IMR-90 (cell line): ENCODE measurements at regions not wholly inside any gene's neighbourhood (a gene's known extent, or its start where the extent isn't known, plus 50 kb on each side); places are given as distances from the start of the nearest gene placed in this dataset.

Experiments
- ATAC-seq: fragments of 200-7000 bp; cut with Tn5 transposase; 2 replicates; pipeline ENCODE4 v1.9.1; 2020; ENCODE audit warnings: low read depth, mild to moderate bottlenecking, moderate library complexity
- BruUV-seq: library from RNA; stranded (reverse); fragments of 400-500 nt; replicated peaks from 2 replicates; lab custom pipeline; 2021; lab: Mats Ljungman, UMichigan
- CTCF ChIA-PET: fragments of 300-600 bp; formaldehyde crosslinking; extraction: SDS; loops from one replicate; lab custom pipeline; 2021; ENCODE audit warnings: antibody characterized with exemption; lab: Yijun Ruan, JAX
- POLR2A ChIA-PET: fragments of 300-600 bp; sonication (Branson Sonifier 250); formaldehyde crosslinking; loops from one replicate; lab custom pipeline; 2022; ENCODE audit warnings: antibody characterized with exemption; ENCODE audit not compliant: unreplicated experiment; lab: Charles Lee
- DNase-seq: peaks from one replicate; pipeline ENCODE4 v3.0.0; 2013
- H2AFZ ChIP-seq: replicated peaks from 2 replicates; pipeline ENCODE3; 2013; ENCODE audit warnings: low read length, mild to moderate bottlenecking; ENCODE audit not compliant: poor library complexity
- H2AK5ac ChIP-seq: 2 replicates; pipeline ENCODE4 v1.6.1; 2013; ENCODE audit warnings: low read depth, low read length, inconsistent platforms
- H2AK9ac ChIP-seq: replicated peaks from 2 replicates; pipeline ENCODE3; 2013; ENCODE audit warnings: mild to moderate bottlenecking, low read depth, low read length, moderate library complexity; ENCODE audit not compliant: poor library complexity
- H2BK120ac ChIP-seq: 2 replicates; pipeline ENCODE4 v1.6.1; 2013; ENCODE audit warnings: low read depth, low read length, inconsistent platforms
- H2BK15ac ChIP-seq: 3 replicates; pipeline ENCODE4 v1.6.1; 2013; ENCODE audit warnings: low read depth, low read length, inconsistent platforms
- H2BK20ac ChIP-seq: 2 replicates; pipeline ENCODE4 v1.6.1; 2013; ENCODE audit warnings: low read depth, mild to moderate bottlenecking, inconsistent platforms, low read length, moderate library complexity
- H2BK5ac ChIP-seq: 2 replicates; pipeline ENCODE4 v1.6.1; 2013; ENCODE audit warnings: mild to moderate bottlenecking, low read depth, low read length, inconsistent platforms; ENCODE audit not compliant: poor library complexity, severe bottlenecking
- H3K14ac ChIP-seq: replicated peaks from 2 replicates; pipeline ENCODE4 v1.6.1; 2013; ENCODE audit warnings: low read depth, low read length, inconsistent platforms
- H3K18ac ChIP-seq: 2 replicates; pipeline ENCODE4 v1.6.1; 2013; ENCODE audit warnings: low read depth, low read length, control low read depth
- H3K23ac ChIP-seq: 2 replicates; pipeline ENCODE4 v1.6.1; 2013; ENCODE audit warnings: low read depth, low read length, inconsistent platforms
- H3K27ac ChIP-seq: 2 replicates; pipeline ENCODE4 v1.5.1; 2013; ENCODE audit warnings: mild to moderate bottlenecking, control low read depth, low read length; ENCODE audit not compliant: insufficient read depth
- H3K27me3 ChIP-seq: 2 replicates; pipeline ENCODE4 v1.6.1; 2013; ENCODE audit warnings: low read length; ENCODE audit not compliant: control insufficient read depth, insufficient read depth
- H3K36me3 ChIP-seq: 2 replicates; pipeline ENCODE4 v1.6.1; 2013; ENCODE audit warnings: low read length, mixed read lengths; ENCODE audit not compliant: control insufficient read depth, insufficient read depth
- H3K4ac ChIP-seq: 2 replicates; pipeline ENCODE4 v1.6.1; 2013; ENCODE audit warnings: low read depth, low read length, inconsistent platforms
- H3K4me1 ChIP-seq: 2 replicates; pipeline ENCODE4 v1.6.1; 2013; ENCODE audit warnings: low read length, mixed read lengths; ENCODE audit not compliant: control insufficient read depth, insufficient read depth
- H3K4me2 ChIP-seq: 2 replicates; pipeline ENCODE4 v1.6.1; 2013; ENCODE audit warnings: low read depth, mild to moderate bottlenecking, control low read depth, low read length, moderate library complexity
- H3K4me3 ChIP-seq: 2 replicates; pipeline ENCODE4 v1.5.1; 2013; ENCODE audit warnings: low read depth, mild to moderate bottlenecking, control low read depth, low read length, moderate library complexity; ENCODE audit not compliant: insufficient read depth
- H3K56ac ChIP-seq: 2 replicates; pipeline ENCODE4 v1.6.1; 2013; ENCODE audit warnings: low read length, inconsistent platforms; ENCODE audit not compliant: insufficient read depth; ENCODE audit errors: extremely low read depth
- H3K79me1 ChIP-seq, 2 experiments: 2 replicates each; pipeline ENCODE4 v1.6.1; 2013; ENCODE audit warnings: low read length in 2 of 2, inconsistent platforms in 1 of 2, low read depth in 1 of 2
- H3K9ac ChIP-seq: 2 replicates; pipeline ENCODE4 v1.6.1; 2013; ENCODE audit warnings: low read depth, low read length, control low read depth
- H3K9me1 ChIP-seq: 2 replicates; pipeline ENCODE4 v1.6.1; 2013; ENCODE audit warnings: low read length, inconsistent platforms; ENCODE audit not compliant: insufficient read depth
- H3K9me3 ChIP-seq: 2 replicates; pipeline ENCODE4 v1.6.1; 2013; ENCODE audit warnings: low read length; ENCODE audit not compliant: control insufficient read depth, insufficient read depth
- H4K20me1 ChIP-seq: 2 replicates; pipeline ENCODE4 v1.6.1; 2013; ENCODE audit warnings: low read length, inconsistent platforms; ENCODE audit not compliant: insufficient read depth
- H4K5ac ChIP-seq: 2 replicates; pipeline ENCODE4 v1.6.1; 2013; ENCODE audit warnings: mild to moderate bottlenecking, low read depth, low read length, control low read depth
- H4K8ac ChIP-seq, 2 experiments: 2 replicates each; pipeline ENCODE4 v1.6.1; 2013; ENCODE audit warnings: low read depth in 2 of 2, low read length in 2 of 2, control low read depth in 1 of 2, inconsistent platforms in 1 of 2
- H4K91ac ChIP-seq: 2 replicates; pipeline ENCODE4 v1.6.1; 2013; ENCODE audit warnings: low read depth, low read length, inconsistent platforms; ENCODE audit not compliant: insufficient read depth
- BHLHE40 ChIP-seq: fragments of 150-350 bp; IDR thresholded peaks from 2 replicates; pipeline ENCODE4 v1.6.1; 2016; ENCODE audit warnings: mild to moderate bottlenecking, low read depth, low read length
- CEBPB ChIP-seq: IDR thresholded peaks from 2 replicates; pipeline ENCODE4 v1.6.1; 2012; ENCODE audit warnings: low read depth, low read length, improper control_type of control experiment
- ELK1 ChIP-seq: fragments of 150-350 bp; IDR thresholded peaks from 2 replicates; pipeline ENCODE4 v1.6.1; 2016; ENCODE audit warnings: low read depth, mild to moderate bottlenecking, low read length, moderate library complexity, borderline replicate concordance
- MAFK ChIP-seq: IDR thresholded peaks from 2 replicates; pipeline ENCODE4 v1.6.1; 2012; ENCODE audit warnings: low read depth, low read length, improper control_type of control experiment
- MAZ ChIP-seq: IDR thresholded peaks from 2 replicates; pipeline ENCODE4 v1.6.1; 2012; ENCODE audit warnings: low read depth, mild to moderate bottlenecking, low read length, improper control_type of control experiment, moderate library complexity, borderline replicate concordance
- MXI1 ChIP-seq: IDR thresholded peaks from 2 replicates; pipeline ENCODE4 v1.6.1; 2012; ENCODE audit warnings: low read depth, mild to moderate bottlenecking, low read length, moderate library complexity, borderline replicate concordance
- POLR2A ChIP-seq: IDR thresholded peaks from 2 replicates; pipeline ENCODE4 v1.6.1; 2012; ENCODE audit warnings: mild to moderate bottlenecking, low read depth, low read length
- RAD21 ChIP-seq: IDR thresholded peaks from 2 replicates; pipeline ENCODE4 v1.6.1; 2012; ENCODE audit warnings: low read length, improper control_type of control experiment
- RCOR1 ChIP-seq: IDR thresholded peaks from 2 replicates; pipeline ENCODE4 v1.6.1; 2012; ENCODE audit warnings: mild to moderate bottlenecking, low read length, improper control_type of control experiment; ENCODE audit not compliant: insufficient replicate concordance
- SMC3 ChIP-seq: fragments of 150-350 bp; IDR thresholded peaks from 2 replicates; pipeline ENCODE4 v1.6.1; 2016; ENCODE audit warnings: low read depth, mild to moderate bottlenecking, antibody characterized with exemption, low read length, moderate library complexity
- USF2 ChIP-seq: fragments of 150-350 bp; IDR thresholded peaks from 2 replicates; pipeline ENCODE4 v1.6.1; 2017; ENCODE audit warnings: mild to moderate bottlenecking, antibody characterized with exemption, low read length, low read depth
- WGBS, 2 experiments: methylation state at CpG; one replicate each; pipeline versions ENCODE4 v1.1.5 to v1.1.7; 2013; ENCODE audit warnings: missing lambda C conversion rate in 2 of 2; ENCODE audit not compliant: insufficient read length in 1 of 2; ENCODE audit errors: extremely low coverage in 2 of 2; 5-methylcytosine and 5-hydroxymethylcytosine counted together
- dilution Hi-C: fragments of 300-500 bp; cut with HindIII; formaldehyde crosslinking; loops from one replicate; pipeline ENCODE4 v1.14.3; 2018; ENCODE audit warnings: low sequenced_read_pairs; ENCODE audit not compliant: unreplicated experiment
- in situ Hi-C: fragments of 300-500 bp; cut with MboI; formaldehyde crosslinking; loops from 3 replicates; pipeline ENCODE4 v1.14.3; 2019; ENCODE audit warnings: low sequenced_read_pairs, inconsistent platforms, mixed read lengths
- intact Hi-C: fragments of 100-400 bp; cut with micrococcal nuclease; formaldehyde crosslinking; loops from 2 replicates; pipeline ENCODE4 v1.10.0; 2022
- TF ChIP-seq, protein P1 (sequence below): conservative IDR thresholded peaks from 2 replicates; pipeline ENCODE4 v1.5.1; 2012; ENCODE audit warnings: mild to moderate bottlenecking, low read depth, low read length, improper control_type of control experiment

DNA sequence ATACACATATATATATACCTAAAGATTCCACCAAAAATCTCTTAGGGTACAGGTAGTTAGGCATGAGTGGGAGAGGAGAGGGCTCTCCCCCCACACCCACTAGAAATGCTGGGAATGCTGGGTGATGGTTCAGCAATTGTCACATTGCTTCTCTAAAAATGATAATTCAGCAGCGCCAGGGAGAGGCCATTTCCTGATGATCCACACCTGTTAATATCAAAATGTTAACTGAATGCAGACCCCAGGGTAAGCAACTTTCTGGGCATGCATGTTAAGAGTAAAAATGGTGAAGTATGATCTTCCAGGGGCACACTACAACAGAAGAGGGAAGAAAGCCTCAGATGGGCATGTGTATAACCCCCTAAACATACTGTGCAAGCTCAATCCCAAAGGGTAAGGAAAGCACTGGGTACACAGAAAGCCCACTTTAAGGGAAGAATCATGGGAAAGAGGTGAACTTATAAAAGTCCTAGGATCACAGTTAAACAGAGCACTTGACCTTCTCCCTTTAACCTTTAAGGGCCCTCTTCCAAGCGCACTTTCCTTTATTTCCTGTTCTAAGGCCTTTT, 67.6 kb upstream of the GNAZ start:
- intact Hi-C loops: no loop called here
- no peak for DNase-seq
- no peak overlapping the region for H2BK5ac ChIP-seq
- no peak overlapping the region for H4K91ac ChIP-seq
- TF ChIP-seq RAD21: no peak
- TF ChIP-seq POLR2A: no peak
- TF ChIP-seq, protein P1, sequence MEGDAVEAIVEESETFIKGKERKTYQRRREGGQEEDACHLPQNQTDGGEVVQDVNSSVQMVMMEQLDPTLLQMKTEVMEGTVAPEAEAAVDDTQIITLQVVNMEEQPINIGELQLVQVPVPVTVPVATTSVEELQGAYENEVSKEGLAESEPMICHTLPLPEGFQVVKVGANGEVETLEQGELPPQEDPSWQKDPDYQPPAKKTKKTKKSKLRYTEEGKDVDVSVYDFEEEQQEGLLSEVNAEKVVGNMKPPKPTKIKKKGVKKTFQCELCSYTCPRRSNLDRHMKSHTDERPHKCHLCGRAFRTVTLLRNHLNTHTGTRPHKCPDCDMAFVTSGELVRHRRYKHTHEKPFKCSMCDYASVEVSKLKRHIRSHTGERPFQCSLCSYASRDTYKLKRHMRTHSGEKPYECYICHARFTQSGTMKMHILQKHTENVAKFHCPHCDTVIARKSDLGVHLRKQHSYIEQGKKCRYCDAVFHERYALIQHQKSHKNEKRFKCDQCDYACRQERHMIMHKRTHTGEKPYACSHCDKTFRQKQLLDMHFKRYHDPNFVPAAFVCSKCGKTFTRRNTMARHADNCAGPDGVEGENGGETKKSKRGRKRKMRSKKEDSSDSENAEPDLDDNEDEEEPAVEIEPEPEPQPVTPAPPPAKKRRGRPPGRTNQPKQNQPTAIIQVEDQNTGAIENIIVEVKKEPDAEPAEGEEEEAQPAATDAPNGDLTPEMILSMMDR: no peak
- TF ChIP-seq BHLHE40: no peak
- no peak for TF ChIP-seq SMC3
- TF ChIP-seq MXI1: no peak
- no peak for TF ChIP-seq RCOR1
- no peak for TF ChIP-seq USF2
- no peak for TF ChIP-seq MAZ
- TF ChIP-seq ELK1: no peak
- no peak for TF ChIP-seq MAFK
- no peak for TF ChIP-seq CEBPB
- no peak overlapping the region for H2BK120ac ChIP-seq
- H3K36me3 ChIP-seq: no peaks in the 10 kb centered on the region
- H2AFZ ChIP-seq: no peak overlapping the region
- H3K4ac ChIP-seq: no peak overlapping the region
- no peaks in the 10 kb centered on the region for H3K27me3 ChIP-seq
- H3K14ac ChIP-seq: no peak overlapping the region
- H2BK15ac ChIP-seq: no peak overlapping the region
- no peak overlapping the region for H3K9ac ChIP-seq
- no peaks in the 10 kb centered on the region for H3K79me1 ChIP-seq
- no peak overlapping the region for H4K5ac ChIP-seq
- H3K4me1 ChIP-seq: no peaks in the 10 kb centered on the region
- H3K56ac ChIP-seq: no peak overlapping the region
- H3K27ac ChIP-seq: no peak overlapping the region
- no peak overlapping the region for H3K4me2 ChIP-seq
- ChIA-PET CTCF (no interaction called here), POLR2A (no interaction called here)
- ATAC-seq: no peak
- no peak overlapping the region for H2BK20ac ChIP-seq
- no peak overlapping the region for H3K23ac ChIP-seq
- dilution Hi-C loops: no loop called here
- no peak overlapping the region for H3K18ac ChIP-seq
- no TSS peak for BruUV-seq
- no peak overlapping the region for H2AK5ac ChIP-seq
- WGBS, 2 experiments: no CpG with 5 or more reads among the region's 2 CpGs
- H3K9me3 ChIP-seq: no peaks in the 10 kb centered on the region
- in situ Hi-C loops: no loop called here
- H2AK9ac ChIP-seq: no peak overlapping the region
- H4K20me1 ChIP-seq: no peaks in the 10 kb centered on the region
- H3K9me1 ChIP-seq: no peaks in the 10 kb centered on the region
- no peak overlapping the region for H4K8ac ChIP-seq
- H3K4me3 ChIP-seq: no peak overlapping the region
